ENCODE measurements at regions not wholly inside any gene's neighbourhood (a gene's known extent, or its start where the extent isn't known, plus 50 kb on each side); places are given as distances from the start of the nearest gene placed in this dataset.

DNA sequence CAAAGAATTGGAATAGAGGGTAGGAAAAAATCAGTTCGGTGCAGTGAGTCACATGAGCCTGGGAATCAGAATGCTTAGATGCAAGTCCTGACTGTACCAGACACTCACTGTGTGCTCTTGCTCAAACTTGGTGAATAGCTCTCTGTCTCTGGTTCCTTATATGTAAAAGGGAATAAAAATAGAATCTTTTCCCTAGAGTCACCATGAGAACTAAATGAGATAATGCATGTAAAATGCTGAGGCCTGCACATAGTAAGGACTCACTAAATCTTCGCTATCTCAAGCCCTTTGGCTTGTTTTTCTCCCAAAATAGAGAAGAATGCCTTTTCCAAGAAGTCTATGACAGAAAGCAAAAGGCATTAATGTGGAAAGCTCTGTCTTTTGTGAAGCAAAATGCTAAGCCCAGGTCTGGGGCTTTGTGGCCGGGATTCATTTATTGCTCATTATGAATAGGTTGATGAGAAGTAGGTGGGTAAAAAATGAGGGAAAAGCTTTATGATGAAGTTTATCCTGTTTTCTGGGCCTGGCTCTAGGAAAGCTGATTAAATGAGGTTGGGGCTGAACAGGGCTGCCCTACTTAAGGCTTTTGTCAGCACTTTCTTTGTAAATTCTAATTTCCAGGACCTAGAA lies 483.3 kb downstream of the DMAC1 start:
- H3K79me2 ChIP-seq (ENCODE audit: insufficient read depth, low read length): no peaks in the 10 kb centered on the region
- no peaks in the 10 kb centered on the region for H3K36me3 ChIP-seq (ENCODE audit: insufficient read depth, low read length)
- no peaks in the 10 kb centered on the region for H3K27me3 ChIP-seq (ENCODE audit: insufficient read depth, low read length, poor library complexity, severe bottlenecking)
- H4K20me1 ChIP-seq (ENCODE audit: insufficient read depth, low read length, poor library complexity, severe bottlenecking): no peaks in the 10 kb centered on the region
- H3K9me2 ChIP-seq (replicated peaks; ENCODE audit: low read depth, low read length): no peaks in the 10 kb centered on the region
- no peak overlapping the region for H3K4me3 ChIP-seq (ENCODE audit: low read length, poor library complexity, severe bottlenecking)
- TF ChIP-seq, protein P1, sequence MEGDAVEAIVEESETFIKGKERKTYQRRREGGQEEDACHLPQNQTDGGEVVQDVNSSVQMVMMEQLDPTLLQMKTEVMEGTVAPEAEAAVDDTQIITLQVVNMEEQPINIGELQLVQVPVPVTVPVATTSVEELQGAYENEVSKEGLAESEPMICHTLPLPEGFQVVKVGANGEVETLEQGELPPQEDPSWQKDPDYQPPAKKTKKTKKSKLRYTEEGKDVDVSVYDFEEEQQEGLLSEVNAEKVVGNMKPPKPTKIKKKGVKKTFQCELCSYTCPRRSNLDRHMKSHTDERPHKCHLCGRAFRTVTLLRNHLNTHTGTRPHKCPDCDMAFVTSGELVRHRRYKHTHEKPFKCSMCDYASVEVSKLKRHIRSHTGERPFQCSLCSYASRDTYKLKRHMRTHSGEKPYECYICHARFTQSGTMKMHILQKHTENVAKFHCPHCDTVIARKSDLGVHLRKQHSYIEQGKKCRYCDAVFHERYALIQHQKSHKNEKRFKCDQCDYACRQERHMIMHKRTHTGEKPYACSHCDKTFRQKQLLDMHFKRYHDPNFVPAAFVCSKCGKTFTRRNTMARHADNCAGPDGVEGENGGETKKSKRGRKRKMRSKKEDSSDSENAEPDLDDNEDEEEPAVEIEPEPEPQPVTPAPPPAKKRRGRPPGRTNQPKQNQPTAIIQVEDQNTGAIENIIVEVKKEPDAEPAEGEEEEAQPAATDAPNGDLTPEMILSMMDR (conservative IDR thresholded peaks at IDR 0.05; ENCODE audit: low read length): no peak
- TF ChIP-seq EZH2phosphoT487 (IDR thresholded peaks at IDR 0.05; ENCODE audit: borderline replicate concordance): no peak
- no peak overlapping the region for H3K4me2 ChIP-seq (ENCODE audit: low read depth, low read length, poor library complexity, severe bottlenecking)
- no peak overlapping the region for H2AFZ ChIP-seq (ENCODE audit: low read length)
- peaks cover 6% of the 10 kb centered on the region; the same call in 1 of the 2 replicates for H3K9me3 ChIP-seq (ENCODE audit: insufficient read depth, low read depth, low read length)
- no peaks in the 10 kb centered on the region for H3F3A ChIP-seq (ENCODE audit: low read depth)
- no peaks in the 10 kb centered on the region for H3K4me1 ChIP-seq (ENCODE audit: insufficient read depth, low read length, poor library complexity, severe bottlenecking)
- H3K9ac ChIP-seq (ENCODE audit: low read depth, low read length, poor library complexity, severe bottlenecking): no peak overlapping the region

GRCh38 chr9:7315746-7316145 lies 483.8 kb downstream of the DMAC1 start:
- no peaks in the 10 kb centered on the region for H3F3A ChIP-seq (ENCODE audit: low read depth)
- no peaks in the 10 kb centered on the region for H4K20me1 ChIP-seq (ENCODE audit: insufficient read depth, low read length, poor library complexity, severe bottlenecking)
- no peaks in the 10 kb centered on the region for H3K36me3 ChIP-seq (ENCODE audit: insufficient read depth, low read length)
- H3K4me3 ChIP-seq (ENCODE audit: low read length, poor library complexity, severe bottlenecking): no peak overlapping the region
- no peaks in the 10 kb centered on the region for H3K27me3 ChIP-seq (ENCODE audit: insufficient read depth, low read length, poor library complexity, severe bottlenecking)
- H3K9me2 ChIP-seq (replicated peaks; ENCODE audit: low read depth, low read length): no peaks in the 10 kb centered on the region
- H3K79me2 ChIP-seq (ENCODE audit: insufficient read depth, low read length): no peaks in the 10 kb centered on the region
- H3K4me1 ChIP-seq (ENCODE audit: insufficient read depth, low read length, poor library complexity, severe bottlenecking): no peaks in the 10 kb centered on the region
- peaks cover 6% of the 10 kb centered on the region; the same call in 1 of the 2 replicates for H3K9me3 ChIP-seq (ENCODE audit: insufficient read depth, low read depth, low read length)
- no peak overlapping the region for H3K9ac ChIP-seq (ENCODE audit: low read depth, low read length, poor library complexity, severe bottlenecking)
- H2AFZ ChIP-seq (ENCODE audit: low read length): no peak overlapping the region
- H3K4me2 ChIP-seq (ENCODE audit: low read depth, low read length, poor library complexity, severe bottlenecking): no peak overlapping the region
- no peak for TF ChIP-seq EZH2phosphoT487 (IDR thresholded peaks at IDR 0.05; ENCODE audit: borderline replicate concordance)
- TF ChIP-seq, protein P1 (conservative IDR thresholded peaks at IDR 0.05; ENCODE audit: low read length): no peak

DNA sequence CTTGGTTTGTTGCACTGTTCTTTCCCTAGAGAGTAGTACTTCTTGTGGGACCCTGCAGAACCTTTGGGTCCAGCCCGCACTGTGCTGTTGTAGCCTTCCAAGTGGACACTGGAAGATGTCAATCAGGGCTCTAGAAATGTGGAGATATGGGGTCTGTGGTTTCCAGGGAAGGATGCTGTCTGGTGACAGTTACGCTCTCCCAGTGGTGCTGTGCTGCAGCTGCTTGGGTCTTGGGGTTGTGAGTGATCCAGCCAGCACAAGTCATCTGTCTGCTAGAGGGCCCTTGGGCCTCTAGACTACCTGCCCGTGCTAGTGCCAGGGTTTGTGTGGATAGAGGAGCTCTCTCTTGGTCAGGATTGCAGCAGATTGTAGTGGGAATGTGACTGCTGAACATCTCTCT lies 484.5 kb downstream of the DMAC1 start:
- H3F3A ChIP-seq (ENCODE audit: low read depth): no peaks in the 10 kb centered on the region
- H2AFZ ChIP-seq (ENCODE audit: low read length): no peak overlapping the region
- no peak overlapping the region for H3K4me2 ChIP-seq (ENCODE audit: low read depth, low read length, poor library complexity, severe bottlenecking)
- H3K79me2 ChIP-seq (ENCODE audit: insufficient read depth, low read length): no peaks in the 10 kb centered on the region
- H3K4me3 ChIP-seq (ENCODE audit: low read length, poor library complexity, severe bottlenecking): no peak overlapping the region
- no peak overlapping the region for H3K9ac ChIP-seq (ENCODE audit: low read depth, low read length, poor library complexity, severe bottlenecking)
- no peaks in the 10 kb centered on the region for H3K36me3 ChIP-seq (ENCODE audit: insufficient read depth, low read length)
- no peaks in the 10 kb centered on the region for H3K27me3 ChIP-seq (ENCODE audit: insufficient read depth, low read length, poor library complexity, severe bottlenecking)
- H3K9me3 ChIP-seq (ENCODE audit: insufficient read depth, low read depth, low read length): peaks cover 6% of the 10 kb centered on the region; the same call in 1 of the 2 replicates
- no peaks in the 10 kb centered on the region for H4K20me1 ChIP-seq (ENCODE audit: insufficient read depth, low read length, poor library complexity, severe bottlenecking)
- TF ChIP-seq EZH2phosphoT487 (IDR thresholded peaks at IDR 0.05; ENCODE audit: borderline replicate concordance): no peak
- TF ChIP-seq, protein P1 (conservative IDR thresholded peaks at IDR 0.05; ENCODE audit: low read length): no peak
- no peaks in the 10 kb centered on the region for H3K9me2 ChIP-seq (replicated peaks; ENCODE audit: low read depth, low read length)
- H3K4me1 ChIP-seq (ENCODE audit: insufficient read depth, low read length, poor library complexity, severe bottlenecking): no peaks in the 10 kb centered on the region

All from Loucy (cell line).